Fibroblast of lung (primary cell): ENCODE measurements at regions not wholly inside any gene's neighbourhood (a gene's known extent, or its start where the extent isn't known, plus 50 kb on each side); places are given as distances from the start of the nearest gene placed in this dataset.

ENCODE experiments used
- DNase-seq, 2 donors: peaks; one replicate each; pipeline versions ENCODE4 v3.0.0 to v3.0.0-alpha.2; 2010; ENCODE audit warnings: low read depth in 2 of 2
- H2AFZ ChIP-seq: 2 replicates; pipeline ENCODE4 v1.5.1; 2012; ENCODE audit warnings: low read length, control low read depth, inconsistent platforms
- H3K27ac ChIP-seq: 2 replicates; pipeline ENCODE4 v1.5.1; 2011; ENCODE audit warnings: low read length, control low read depth; ENCODE audit not compliant: insufficient read depth
- H3K27me3 ChIP-seq: 2 replicates; pipeline ENCODE4 v1.5.1; 2011; ENCODE audit warnings: mild to moderate bottlenecking, low read length; ENCODE audit not compliant: control insufficient read depth, insufficient read depth
- H3K36me3 ChIP-seq: 2 replicates; pipeline ENCODE4 v1.5.1; 2011; ENCODE audit warnings: low read length; ENCODE audit not compliant: control insufficient read depth, insufficient read depth
- H3K4me1 ChIP-seq: 2 replicates; pipeline ENCODE4 v1.5.1; 2011; ENCODE audit warnings: low read length; ENCODE audit not compliant: control insufficient read depth, insufficient read depth; ENCODE audit errors: extremely low read depth
- H3K4me2 ChIP-seq: 2 replicates; pipeline ENCODE4 v1.5.1; 2011; ENCODE audit warnings: low read length, control low read depth; ENCODE audit not compliant: insufficient read depth; ENCODE audit errors: extremely low read depth
- H3K4me3 ChIP-seq, 4 experiments: fragments of 200-600 bp in 1 of 4; sonication (generic) in 1 of 4; replicated peaks in 1 of 4; 2 replicates each; pipeline ENCODE4 v1.5.1; 2011 to 2016; ENCODE audit warnings: low read length in 4 of 4, low read depth in 3 of 4, mild to moderate bottlenecking in 3 of 4, control low read depth in 2 of 4, inconsistent platforms in 1 of 4, mixed read lengths in 1 of 4; ENCODE audit not compliant: insufficient read depth in 1 of 4; ENCODE audit errors: control extremely low read depth in 1 of 4
- H3K79me2 ChIP-seq: 2 replicates; pipeline ENCODE4 v1.5.1; 2012; ENCODE audit warnings: mild to moderate bottlenecking, low read length, inconsistent platforms; ENCODE audit not compliant: control insufficient read depth, insufficient read depth
- H3K9ac ChIP-seq: 2 replicates; pipeline ENCODE4 v1.5.1; 2011; ENCODE audit warnings: mild to moderate bottlenecking, low read length, control low read depth; ENCODE audit not compliant: insufficient read depth
- H3K9me3 ChIP-seq: 2 replicates; pipeline ENCODE4 v1.5.1; 2012; ENCODE audit warnings: low read depth, low read length; ENCODE audit not compliant: control insufficient read depth, insufficient read depth
- H4K20me1 ChIP-seq: 2 replicates; pipeline ENCODE4 v1.5.1; 2011; ENCODE audit warnings: low read length; ENCODE audit not compliant: control insufficient read depth, insufficient read depth; ENCODE audit errors: extremely low read depth
- EZH2 ChIP-seq: IDR thresholded peaks from 2 replicates; pipeline ENCODE4 v1.5.1; 2012; ENCODE audit warnings: low read length, control low read depth, mild to moderate bottlenecking; ENCODE audit errors: missing control alignments
- TF ChIP-seq, protein P1 (sequence below), 2 donors: IDR thresholded peaks in 1 of 2; conservative IDR thresholded peaks in 1 of 2; 1 replicate in 1 of 2; 2 replicates in 1 of 2; pipeline ENCODE4 v1.5.1; 2011 to 2012; ENCODE audit warnings: low read length in 2 of 2, control low read depth in 1 of 2, inconsistent platforms in 1 of 2, low read depth in 1 of 2, mild to moderate bottlenecking in 1 of 2

GRCh38 chr13:89650226-89650625 lies 1697.3 kb upstream of the MIR17HG start:
- Histone ChIP-seq H3K4me2 (no peak overlapping the region), H3K27ac (no peak overlapping the region), H3K4me1 (no peaks in the 10 kb centered on the region), H3K36me3 (no peaks in the 10 kb centered on the region), H3K9me3 (no peaks in the 10 kb centered on the region), H2AFZ (no peak overlapping the region), H4K20me1 (no peaks in the 10 kb centered on the region), H3K79me2 (no peaks in the 10 kb centered on the region), H3K4me3 (no peak overlapping the region), H3K27me3 (no peaks in the 10 kb centered on the region), H3K9ac (no peak overlapping the region)
- no peak for TF ChIP-seq EZH2
- TF ChIP-seq, protein P1, sequence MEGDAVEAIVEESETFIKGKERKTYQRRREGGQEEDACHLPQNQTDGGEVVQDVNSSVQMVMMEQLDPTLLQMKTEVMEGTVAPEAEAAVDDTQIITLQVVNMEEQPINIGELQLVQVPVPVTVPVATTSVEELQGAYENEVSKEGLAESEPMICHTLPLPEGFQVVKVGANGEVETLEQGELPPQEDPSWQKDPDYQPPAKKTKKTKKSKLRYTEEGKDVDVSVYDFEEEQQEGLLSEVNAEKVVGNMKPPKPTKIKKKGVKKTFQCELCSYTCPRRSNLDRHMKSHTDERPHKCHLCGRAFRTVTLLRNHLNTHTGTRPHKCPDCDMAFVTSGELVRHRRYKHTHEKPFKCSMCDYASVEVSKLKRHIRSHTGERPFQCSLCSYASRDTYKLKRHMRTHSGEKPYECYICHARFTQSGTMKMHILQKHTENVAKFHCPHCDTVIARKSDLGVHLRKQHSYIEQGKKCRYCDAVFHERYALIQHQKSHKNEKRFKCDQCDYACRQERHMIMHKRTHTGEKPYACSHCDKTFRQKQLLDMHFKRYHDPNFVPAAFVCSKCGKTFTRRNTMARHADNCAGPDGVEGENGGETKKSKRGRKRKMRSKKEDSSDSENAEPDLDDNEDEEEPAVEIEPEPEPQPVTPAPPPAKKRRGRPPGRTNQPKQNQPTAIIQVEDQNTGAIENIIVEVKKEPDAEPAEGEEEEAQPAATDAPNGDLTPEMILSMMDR (conservative IDR thresholded peaks at IDR 0.05 in 1 of 2, IDR thresholded peaks at IDR 0.05 in 1 of 2; ENCODE audit: low read depth in 1 of 2, low read length in 2 of 2): no peak
- no peak for DNase-seq

DNA sequence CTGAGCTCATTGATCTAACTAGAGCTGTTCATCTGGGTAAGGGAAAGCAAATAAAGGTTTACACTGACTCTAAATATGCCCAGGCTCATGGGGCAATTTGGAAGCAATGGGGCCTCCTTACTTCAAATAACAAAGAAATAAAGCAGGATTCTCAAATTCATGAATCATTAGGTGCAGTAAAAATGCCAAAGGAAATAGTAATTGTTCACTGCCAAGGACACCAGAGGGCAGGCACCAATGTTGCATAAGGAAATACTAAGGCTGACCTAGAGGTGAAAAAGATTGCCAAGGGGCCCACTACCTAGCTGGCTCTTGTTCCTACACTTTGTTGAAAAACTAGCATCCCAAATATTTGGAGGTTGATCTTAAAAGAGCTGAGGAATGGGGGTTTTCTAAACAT lies 1686.7 kb upstream of the MIR17HG start:
- H3K4me2 ChIP-seq: no peak overlapping the region
- H3K36me3 ChIP-seq: no peaks in the 10 kb centered on the region
- no peaks in the 10 kb centered on the region for H3K79me2 ChIP-seq
- H4K20me1 ChIP-seq: no peaks in the 10 kb centered on the region
- H3K9me3 ChIP-seq: no peaks in the 10 kb centered on the region
- DNase-seq: no peak
- H3K27ac ChIP-seq: no peak overlapping the region
- H2AFZ ChIP-seq: no peak overlapping the region
- H3K4me1 ChIP-seq: no peaks in the 10 kb centered on the region
- no peak overlapping the region for H3K9ac ChIP-seq
- no peak for TF ChIP-seq EZH2
- TF ChIP-seq, protein P1 (conservative IDR thresholded peaks at IDR 0.05 in 1 of 2, IDR thresholded peaks at IDR 0.05 in 1 of 2; ENCODE audit: low read depth in 1 of 2, low read length in 2 of 2): no peak
- H3K27me3 ChIP-seq: no peaks in the 10 kb centered on the region
- H3K4me3 ChIP-seq: no peak overlapping the region

GRCh38 chr13:89673789-89674311 lies 1673.6 kb upstream of the MIR17HG start:
- H3K27me3 ChIP-seq: no peaks in the 10 kb centered on the region
- H3K27ac ChIP-seq: no peak overlapping the region
- H3K9ac ChIP-seq: no peak overlapping the region
- no peak for DNase-seq
- H3K4me3 ChIP-seq: no peak overlapping the region
- no peaks in the 10 kb centered on the region for H4K20me1 ChIP-seq
- TF ChIP-seq, protein P1 (conservative IDR thresholded peaks at IDR 0.05 in 1 of 2, IDR thresholded peaks at IDR 0.05 in 1 of 2; ENCODE audit: low read depth in 1 of 2, low read length in 2 of 2): no peak
- TF ChIP-seq EZH2: no peak
- no peaks in the 10 kb centered on the region for H3K79me2 ChIP-seq
- no peak overlapping the region for H2AFZ ChIP-seq
- H3K4me1 ChIP-seq: no peaks in the 10 kb centered on the region
- H3K9me3 ChIP-seq: no peaks in the 10 kb centered on the region
- no peaks in the 10 kb centered on the region for H3K36me3 ChIP-seq
- H3K4me2 ChIP-seq: no peak overlapping the region
